ENCODE measurements at regions not wholly inside any gene's neighbourhood (a gene's known extent, or its start where the extent isn't known, plus 50 kb on each side); places are given as distances from the start of the nearest gene placed in this dataset.

DNA sequence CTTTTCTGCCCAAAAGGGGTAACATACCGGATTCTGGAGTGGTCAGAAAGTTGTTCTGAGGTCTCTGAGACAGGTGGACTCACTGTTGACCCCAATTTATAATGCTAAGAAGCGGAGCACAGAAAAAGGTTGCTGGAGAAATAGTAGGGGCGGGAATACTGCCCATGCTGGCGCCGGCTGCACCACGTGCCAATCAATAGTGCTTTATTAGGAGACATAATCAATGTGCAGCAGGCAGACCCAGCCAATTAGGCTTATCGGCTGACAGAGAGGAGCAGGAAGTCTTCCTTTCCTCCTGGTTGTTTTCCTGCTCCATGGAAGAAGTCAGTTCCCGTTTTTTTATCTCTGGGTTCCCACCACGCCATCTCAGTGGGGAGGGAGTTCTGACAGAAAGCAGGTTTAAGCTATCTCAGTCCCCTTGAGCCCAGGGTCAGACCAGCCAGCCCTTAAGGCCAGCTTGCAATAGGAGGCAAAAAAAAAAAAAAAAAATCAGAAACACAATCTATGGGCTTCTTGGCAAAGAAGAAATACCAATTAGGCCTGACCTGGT is 68.2 kb upstream of the IRX6 start:
- no peaks in the 10 kb centered on the region for H3K9me2 ChIP-seq (replicated peaks; ENCODE audit: low read length)
- DNase-seq (no peak), ATAC-seq (no peak)
- H3K27ac ChIP-seq (ENCODE audit: low read length) = no peak overlapping the region
- no peak overlapping the region for H3K4me3 ChIP-seq (ENCODE audit: low read length)
- TF ChIP-seq, protein P1, sequence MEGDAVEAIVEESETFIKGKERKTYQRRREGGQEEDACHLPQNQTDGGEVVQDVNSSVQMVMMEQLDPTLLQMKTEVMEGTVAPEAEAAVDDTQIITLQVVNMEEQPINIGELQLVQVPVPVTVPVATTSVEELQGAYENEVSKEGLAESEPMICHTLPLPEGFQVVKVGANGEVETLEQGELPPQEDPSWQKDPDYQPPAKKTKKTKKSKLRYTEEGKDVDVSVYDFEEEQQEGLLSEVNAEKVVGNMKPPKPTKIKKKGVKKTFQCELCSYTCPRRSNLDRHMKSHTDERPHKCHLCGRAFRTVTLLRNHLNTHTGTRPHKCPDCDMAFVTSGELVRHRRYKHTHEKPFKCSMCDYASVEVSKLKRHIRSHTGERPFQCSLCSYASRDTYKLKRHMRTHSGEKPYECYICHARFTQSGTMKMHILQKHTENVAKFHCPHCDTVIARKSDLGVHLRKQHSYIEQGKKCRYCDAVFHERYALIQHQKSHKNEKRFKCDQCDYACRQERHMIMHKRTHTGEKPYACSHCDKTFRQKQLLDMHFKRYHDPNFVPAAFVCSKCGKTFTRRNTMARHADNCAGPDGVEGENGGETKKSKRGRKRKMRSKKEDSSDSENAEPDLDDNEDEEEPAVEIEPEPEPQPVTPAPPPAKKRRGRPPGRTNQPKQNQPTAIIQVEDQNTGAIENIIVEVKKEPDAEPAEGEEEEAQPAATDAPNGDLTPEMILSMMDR (conservative IDR thresholded peaks at IDR 0.05; ENCODE audit: low read depth, low read length) = no peak
- TF ChIP-seq EZH2 (IDR thresholded peaks at IDR 0.05; ENCODE audit: low read length, unreplicated experiment) (no peak), EZH2phosphoT487 (IDR thresholded peaks at IDR 0.05; ENCODE audit: borderline replicate concordance, low read length) (no peak)
- no peaks in the 10 kb centered on the region for H3K79me2 ChIP-seq (ENCODE audit: low read length)
- BruUV-seq (replicated peaks) = no TSS peak
- H3K9ac ChIP-seq (ENCODE audit: low read length) = no peak overlapping the region
- no peaks in the 10 kb centered on the region for H3K4me1 ChIP-seq (ENCODE audit: insufficient read depth, low read length)
- H3K4me2 ChIP-seq (ENCODE audit: low read length) = no peak overlapping the region
- ChIA-PET POLR2A (ENCODE audit: unreplicated experiment) (no interaction called here), CTCF (no interaction called here)
- H3F3A ChIP-seq (ENCODE audit: low read length, unreplicated experiment) = no peaks in the 10 kb centered on the region
- intact Hi-C loops (cut with micrococcal nuclease) = no loop called here
- no peak overlapping the region for H2AFZ ChIP-seq (ENCODE audit: low read length)
- no peaks in the 10 kb centered on the region for H4K20me1 ChIP-seq (ENCODE audit: low read length)
- no peaks in the 10 kb centered on the region for H3K27me3 ChIP-seq (ENCODE audit: low read length)
- H3K36me3 ChIP-seq (ENCODE audit: low read depth, low read length) = no peaks in the 10 kb centered on the region; the same call in 1 of the 2 replicates
- H3K9me3 ChIP-seq (ENCODE audit: low read length) = no peaks in the 10 kb centered on the region

- H3K79me2 ChIP-seq (ENCODE audit: low read length) = no peaks in the 10 kb centered on the region
- no peak overlapping the region for H3K4me3 ChIP-seq (ENCODE audit: low read length)
- H2AFZ ChIP-seq (ENCODE audit: low read length) = no peak overlapping the region
- H3F3A ChIP-seq (ENCODE audit: low read length, unreplicated experiment) = no peaks in the 10 kb centered on the region
- no peaks in the 10 kb centered on the region; the same call in 1 of the 2 replicates for H3K36me3 ChIP-seq (ENCODE audit: low read depth, low read length)
- no peaks in the 10 kb centered on the region for H3K27me3 ChIP-seq (ENCODE audit: low read length)
- TF ChIP-seq, protein P1 (conservative IDR thresholded peaks at IDR 0.05; ENCODE audit: low read depth, low read length) = no peak
- TF ChIP-seq EZH2 (IDR thresholded peaks at IDR 0.05; ENCODE audit: low read length, unreplicated experiment) = no peak
- TF ChIP-seq EZH2phosphoT487 (IDR thresholded peaks at IDR 0.05; ENCODE audit: borderline replicate concordance, low read length) = no peak
- H4K20me1 ChIP-seq (ENCODE audit: low read length) = no peaks in the 10 kb centered on the region
- intact Hi-C loops (cut with micrococcal nuclease) = no loop called here
- POLR2A ChIA-PET (ENCODE audit: unreplicated experiment) = no interaction called here
- H3K9ac ChIP-seq (ENCODE audit: low read length) = no peak overlapping the region
- ATAC-seq = no peak
- H3K4me1 ChIP-seq (ENCODE audit: insufficient read depth, low read length) = no peaks in the 10 kb centered on the region
- DNase-seq = no peak
- H3K4me2 ChIP-seq (ENCODE audit: low read length) = no peak overlapping the region
- no peaks in the 10 kb centered on the region for H3K9me3 ChIP-seq (ENCODE audit: low read length)
- H3K27ac ChIP-seq (ENCODE audit: low read length) = no peak overlapping the region
- CTCF ChIA-PET = no interaction called here
- BruUV-seq (replicated peaks) = no TSS peak
- no peaks in the 10 kb centered on the region for H3K9me2 ChIP-seq (replicated peaks; ENCODE audit: low read length)
Measured at GRCh38 chr16:55256412-55257016, 67.5 kb upstream of the IRX6 start.

DNA sequence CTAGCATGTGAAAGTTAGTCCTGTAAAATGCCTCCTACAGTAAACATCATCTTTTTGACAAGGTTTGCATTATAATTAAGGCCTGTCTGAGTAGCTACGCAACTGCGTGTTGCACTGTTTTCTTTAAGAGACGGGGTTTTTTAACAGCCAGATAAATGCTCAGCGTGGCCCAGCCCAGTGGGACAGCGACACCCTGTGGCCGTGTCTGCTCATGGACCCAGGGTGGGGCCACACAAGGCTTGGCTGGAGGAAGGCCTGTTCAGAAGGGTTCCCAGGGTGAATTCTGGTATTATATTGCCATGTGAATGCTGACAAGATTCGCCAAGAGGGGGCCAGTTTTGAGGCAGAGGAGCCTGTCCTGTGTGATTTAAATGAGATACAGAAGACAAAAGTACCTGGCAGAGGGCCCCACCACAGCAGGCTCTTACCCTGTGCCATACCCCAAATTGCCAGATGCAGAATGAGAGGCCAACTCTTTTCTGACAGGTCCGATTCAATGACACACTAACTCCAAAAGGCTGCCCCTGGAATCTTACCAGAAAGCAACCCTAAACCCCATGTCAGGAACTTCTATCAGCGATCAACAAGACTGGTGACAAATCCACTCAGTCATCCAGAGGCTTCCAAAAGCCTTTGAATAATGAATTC is 65.9 kb upstream of the IRX6 start:
- Histone ChIP-seq H3K4me2 (ENCODE audit: low read length) (no peak overlapping the region), H3K27me3 (ENCODE audit: low read length) (no peaks in the 10 kb centered on the region), H3K4me3 (ENCODE audit: low read length) (no peak overlapping the region), H3F3A (ENCODE audit: low read length, unreplicated experiment) (no peaks in the 10 kb centered on the region), H3K9ac (ENCODE audit: low read length) (no peak overlapping the region), H3K9me2 (replicated peaks; ENCODE audit: low read length) (no peaks in the 10 kb centered on the region), H3K79me2 (ENCODE audit: low read length) (no peaks in the 10 kb centered on the region), H3K27ac (ENCODE audit: low read length) (no peak overlapping the region), H3K9me3 (ENCODE audit: low read length) (no peaks in the 10 kb centered on the region), H4K20me1 (ENCODE audit: low read length) (no peaks in the 10 kb centered on the region), H2AFZ (ENCODE audit: low read length) (no peak overlapping the region), H3K36me3 (ENCODE audit: low read depth, low read length) (no peaks in the 10 kb centered on the region; the same call in 1 of the 2 replicates), H3K4me1 (ENCODE audit: insufficient read depth, low read length) (no peaks in the 10 kb centered on the region)
- ChIA-PET CTCF (no interaction called here), POLR2A (ENCODE audit: unreplicated experiment) (no interaction called here)
- BruUV-seq (replicated peaks) = no TSS peak
- DNase-seq (peak; percentile 31), ATAC-seq (no peak)
- intact Hi-C loops (cut with micrococcal nuclease) = no loop called here
- no peak for TF ChIP-seq EZH2 (IDR thresholded peaks at IDR 0.05; ENCODE audit: low read length, unreplicated experiment)
- TF ChIP-seq, protein P1 (conservative IDR thresholded peaks at IDR 0.05; ENCODE audit: low read depth, low read length) = peak; percentile 59
- no peak for TF ChIP-seq EZH2phosphoT487 (IDR thresholded peaks at IDR 0.05; ENCODE audit: borderline replicate concordance, low read length)
